ENCODE measurements at regions not wholly inside any gene's neighbourhood (a gene's known extent, or its start where the extent isn't known, plus 50 kb on each side); places are given as distances from the start of the nearest gene placed in this dataset.

DNA sequence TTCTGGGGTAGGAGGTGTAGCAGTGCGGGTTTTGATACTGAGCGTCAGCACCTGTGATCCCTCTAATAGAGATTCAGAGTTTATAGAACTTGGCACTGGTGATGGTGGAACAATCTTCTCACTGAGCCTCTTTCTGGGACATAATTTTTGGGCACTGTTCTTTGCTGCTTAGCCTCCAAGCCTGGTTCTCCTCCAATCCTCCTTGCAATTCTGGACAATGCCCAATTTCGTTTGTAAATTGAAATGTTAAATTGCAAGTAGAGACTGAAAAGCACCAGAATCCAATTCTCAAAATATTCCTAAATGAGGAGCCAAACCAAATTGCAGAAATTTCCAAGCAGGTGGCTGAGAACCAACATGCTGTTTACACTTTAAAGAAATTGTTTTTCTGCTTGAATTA is 149.8 kb upstream of the ABI3BP start:
- H3K36me3 Mint-ChIP-seq (ENCODE audit: low read depth) = no peaks in the 10 kb centered on the region
- H3K4me3 Mint-ChIP-seq = no peak overlapping the region
- H3K9me3 Mint-ChIP-seq = no peaks in the 10 kb centered on the region
- no peak overlapping the region for H3K27ac Mint-ChIP-seq
- ATAC-seq = no peak
- ChIA-PET POLR2A (no interaction called here), CTCF (no interaction called here)
- H3K27me3 Mint-ChIP-seq = peaks cover 2% of the 10 kb centered on the region
- intact Hi-C loops (cut with micrococcal nuclease) = no loop called here
- TF ChIP-seq, protein P1, sequence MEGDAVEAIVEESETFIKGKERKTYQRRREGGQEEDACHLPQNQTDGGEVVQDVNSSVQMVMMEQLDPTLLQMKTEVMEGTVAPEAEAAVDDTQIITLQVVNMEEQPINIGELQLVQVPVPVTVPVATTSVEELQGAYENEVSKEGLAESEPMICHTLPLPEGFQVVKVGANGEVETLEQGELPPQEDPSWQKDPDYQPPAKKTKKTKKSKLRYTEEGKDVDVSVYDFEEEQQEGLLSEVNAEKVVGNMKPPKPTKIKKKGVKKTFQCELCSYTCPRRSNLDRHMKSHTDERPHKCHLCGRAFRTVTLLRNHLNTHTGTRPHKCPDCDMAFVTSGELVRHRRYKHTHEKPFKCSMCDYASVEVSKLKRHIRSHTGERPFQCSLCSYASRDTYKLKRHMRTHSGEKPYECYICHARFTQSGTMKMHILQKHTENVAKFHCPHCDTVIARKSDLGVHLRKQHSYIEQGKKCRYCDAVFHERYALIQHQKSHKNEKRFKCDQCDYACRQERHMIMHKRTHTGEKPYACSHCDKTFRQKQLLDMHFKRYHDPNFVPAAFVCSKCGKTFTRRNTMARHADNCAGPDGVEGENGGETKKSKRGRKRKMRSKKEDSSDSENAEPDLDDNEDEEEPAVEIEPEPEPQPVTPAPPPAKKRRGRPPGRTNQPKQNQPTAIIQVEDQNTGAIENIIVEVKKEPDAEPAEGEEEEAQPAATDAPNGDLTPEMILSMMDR (IDR thresholded peaks at IDR 0.05) = no peak
- DNase-seq = no peak
- H3K4me1 Mint-ChIP-seq (ENCODE audit: low read depth) = peaks cover 3% of the 10 kb centered on the region

DNA sequence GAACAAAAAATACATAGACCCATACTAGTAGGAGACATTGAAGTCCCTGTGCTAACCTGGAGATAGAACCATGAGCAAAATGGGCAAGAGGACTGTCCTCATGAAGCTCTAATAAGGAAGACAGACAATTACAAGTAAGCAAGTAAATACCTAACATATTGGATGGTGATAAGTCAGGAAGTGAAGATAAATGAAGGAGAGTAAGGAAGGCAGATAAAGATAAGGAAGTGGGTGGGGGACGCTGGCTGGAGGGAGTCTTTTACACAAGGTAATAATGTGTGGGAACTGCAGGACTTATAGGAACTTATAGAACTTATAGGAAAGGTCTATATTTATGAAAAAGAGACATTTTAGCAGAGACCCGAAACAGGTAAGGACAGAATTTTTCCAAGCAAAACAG is 148.9 kb upstream of the ABI3BP start:
- peaks cover 3% of the 10 kb centered on the region for H3K4me1 Mint-ChIP-seq (ENCODE audit: low read depth)

DNA sequence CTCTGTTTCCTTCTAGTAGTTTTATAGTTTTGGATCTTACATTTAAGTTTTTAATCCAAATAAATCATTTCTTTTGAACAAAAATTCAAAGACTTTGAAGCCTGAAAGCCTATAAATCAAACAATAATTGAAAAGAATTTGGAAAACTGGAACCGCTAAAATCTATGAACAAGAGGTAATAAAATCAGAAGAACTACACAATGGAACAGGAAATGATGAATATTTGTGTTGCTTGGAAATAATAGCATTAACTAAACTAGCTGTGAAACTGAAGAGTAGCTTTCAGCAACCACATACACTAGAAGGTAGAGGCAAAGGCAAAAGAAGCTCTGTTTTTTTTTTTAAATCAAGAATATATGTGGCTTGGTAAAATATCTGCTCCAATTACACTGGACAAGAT is 147.9 kb upstream of the ABI3BP start:
- POLR2A ChIA-PET = no interaction called here
- intact Hi-C loops (cut with micrococcal nuclease) = no loop called here

More for the DNA sequence above, 148.9 kb upstream of the ABI3BP start:
- ChIA-PET CTCF (no interaction called here), POLR2A (interaction anchor here (0.6 kb wide), 1 partner anchor 20 kb away, joined by 3 read pairs; no protein-coding TSS in a partner anchor)
- no peaks in the 10 kb centered on the region for H3K27me3 Mint-ChIP-seq
- DNase-seq (no peak), ATAC-seq (no peak)
- no peaks in the 10 kb centered on the region for H3K36me3 Mint-ChIP-seq (ENCODE audit: low read depth)
- H3K4me3 Mint-ChIP-seq = no peak overlapping the region
- H3K9me3 Mint-ChIP-seq = no peaks in the 10 kb centered on the region
- intact Hi-C loops (cut with micrococcal nuclease) = no loop called here
- no peak overlapping the region for H3K27ac Mint-ChIP-seq
- TF ChIP-seq, protein P1 (IDR thresholded peaks at IDR 0.05) = no peak

DNA sequence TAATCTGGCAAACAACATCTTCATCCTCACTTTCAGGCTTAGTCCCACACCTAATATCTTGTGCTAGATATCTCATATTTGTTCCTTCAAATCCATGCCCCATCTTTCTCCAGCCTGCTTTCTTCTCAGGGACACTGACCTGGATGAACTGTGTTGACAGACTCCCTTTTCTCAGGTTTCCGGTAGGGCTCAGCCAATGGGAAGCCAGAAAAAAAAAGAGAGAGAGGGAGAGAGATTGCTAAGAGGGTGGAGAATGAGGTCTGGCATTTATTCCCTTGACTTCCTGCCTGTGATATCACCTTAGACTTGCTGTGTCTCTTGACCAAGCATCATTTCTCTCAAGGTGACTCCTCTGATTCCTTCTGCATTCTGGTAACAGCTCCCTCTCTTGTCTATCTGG is 145.6 kb upstream of the ABI3BP start:
- intact Hi-C loops (cut with micrococcal nuclease) = no loop called here
- ATAC-seq (no peak), DNase-seq (no peak)
- Mint-ChIP-seq H3K4me1 (ENCODE audit: low read depth) (peaks cover 10% of the 10 kb centered on the region), H3K27me3 (peaks cover 7% of the 10 kb centered on the region), H3K9me3 (no peaks in the 10 kb centered on the region), H3K36me3 (ENCODE audit: low read depth) (no peaks in the 10 kb centered on the region), H3K4me3 (no peak overlapping the region), H3K27ac (no peak overlapping the region)
- CTCF ChIA-PET = no interaction called here
- POLR2A ChIA-PET = interaction anchor here (0.9 kb wide), 1 partner anchor 9 kb away, joined by 3 read pairs; no protein-coding TSS in a partner anchor
- TF ChIP-seq, protein P1 (IDR thresholded peaks at IDR 0.05) = no peak

More for the DNA sequence above, 147.9 kb upstream of the ABI3BP start:
- Mint-ChIP-seq H3K9me3 (no peaks in the 10 kb centered on the region), H3K4me3 (no peak overlapping the region), H3K27ac (no peak overlapping the region), H3K4me1 (ENCODE audit: low read depth) (peaks cover 3% of the 10 kb centered on the region), H3K36me3 (ENCODE audit: low read depth) (no peaks in the 10 kb centered on the region), H3K27me3 (peaks cover 5% of the 10 kb centered on the region)
- no peak for DNase-seq
- no peak for ATAC-seq
- CTCF ChIA-PET = no interaction called here
- TF ChIP-seq, protein P1 (IDR thresholded peaks at IDR 0.05) = no peak

DNA sequence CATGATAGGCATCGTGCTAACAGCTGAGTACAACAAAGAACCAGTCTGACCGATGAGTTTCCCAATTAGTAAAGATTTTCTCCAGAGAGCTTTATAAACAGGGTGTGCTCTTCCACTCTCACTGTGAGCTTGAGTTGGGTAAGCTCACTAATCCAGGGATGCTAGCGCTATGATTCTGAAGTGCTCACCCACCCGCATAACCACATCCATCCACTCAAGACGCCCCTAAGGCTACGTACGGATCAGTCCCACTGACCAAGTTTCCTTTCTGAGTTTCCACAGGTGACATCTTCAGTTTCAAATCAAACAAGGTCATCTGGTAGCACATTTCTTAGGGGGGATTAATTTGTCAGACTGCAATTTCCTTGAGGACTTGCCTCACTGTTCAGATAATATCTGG is 141.1 kb upstream of the ABI3BP start:
- no peak for ATAC-seq
- peaks cover 14% of the 10 kb centered on the region for H3K4me1 Mint-ChIP-seq (ENCODE audit: low read depth)
- no peak for DNase-seq
- no peak overlapping the region for H3K4me3 Mint-ChIP-seq
- no peaks in the 10 kb centered on the region for H3K36me3 Mint-ChIP-seq (ENCODE audit: low read depth)
- H3K9me3 Mint-ChIP-seq = no peaks in the 10 kb centered on the region
- TF ChIP-seq, protein P1 (IDR thresholded peaks at IDR 0.05) = no peak
- CTCF ChIA-PET = interaction anchor here (2.0 kb wide), 1 partner anchor 62 kb away, joined by 4 read pairs; no protein-coding TSS in a partner anchor
- H3K27me3 Mint-ChIP-seq = peaks cover 7% of the 10 kb centered on the region
- no peak overlapping the region for H3K27ac Mint-ChIP-seq
- POLR2A ChIA-PET = no interaction called here
- intact Hi-C loops (cut with micrococcal nuclease) = no loop called here
